ENCODE measurements at regions not wholly inside any gene's neighbourhood (a gene's known extent, or its start where the extent isn't known, plus 50 kb on each side); places are given as distances from the start of the nearest gene placed in this dataset.

GRCh38 chr6:90925726-90926125 lies 338.9 kb upstream of the MAP3K7 start:
- no peak for DNase-seq

DNA sequence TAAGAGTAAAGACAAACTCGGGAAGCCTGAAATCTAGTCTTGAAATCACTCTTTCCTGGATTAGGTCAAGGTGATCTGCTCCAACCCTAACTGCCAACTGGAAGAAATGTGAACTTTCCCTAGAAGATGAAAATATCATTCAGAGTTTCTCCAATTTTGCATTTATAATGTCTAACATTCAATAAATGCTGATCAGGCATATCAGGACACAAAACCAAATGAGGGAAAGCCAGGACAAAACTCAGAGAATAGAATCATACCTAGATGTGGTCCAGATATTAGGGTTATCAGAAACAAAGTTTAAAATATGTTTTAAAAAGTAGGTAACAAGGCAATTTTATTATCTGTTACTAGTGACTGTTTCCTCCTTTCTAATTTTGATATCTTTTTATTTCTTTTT lies 335.5 kb upstream of the MAP3K7 start:
- DNase-seq = no peak

DNA sequence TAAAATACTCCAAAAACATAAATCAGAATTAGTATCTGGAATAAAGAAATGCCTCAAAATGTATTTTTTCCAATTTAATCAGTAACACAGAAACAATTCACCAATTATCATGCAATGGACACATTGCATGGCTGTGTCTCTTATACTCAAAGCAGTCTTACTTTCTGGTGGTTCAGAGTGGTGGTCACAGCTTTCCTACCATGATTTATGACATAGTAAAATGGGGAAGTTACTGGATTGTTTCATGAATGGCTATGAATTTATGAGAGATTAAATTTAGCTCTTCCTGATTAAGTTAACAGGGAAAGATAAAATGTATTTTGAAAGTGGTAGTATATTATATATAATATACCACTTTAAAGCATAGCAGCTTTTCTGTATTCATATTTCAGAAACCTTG lies 331.5 kb upstream of the MAP3K7 start:
- DNase-seq = no peak

DNA sequence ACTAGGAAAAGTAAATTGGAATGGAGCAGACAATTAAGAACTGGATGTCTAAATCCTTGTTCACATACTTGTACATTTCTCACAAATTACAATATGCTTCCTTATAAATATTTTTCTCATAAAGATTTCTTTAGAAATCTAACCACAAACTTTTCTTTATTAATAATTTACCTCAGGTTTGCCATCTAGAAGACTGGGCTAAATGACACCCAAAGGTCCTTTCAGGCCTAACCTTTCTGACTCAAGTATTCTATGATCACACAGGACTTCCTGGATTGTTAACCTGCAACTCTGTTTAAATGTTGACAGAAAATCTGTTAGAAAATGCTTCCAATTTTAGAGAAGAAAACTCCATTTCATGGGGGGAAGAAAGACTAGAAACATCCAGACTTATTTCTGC lies 330.5 kb upstream of the MAP3K7 start:
- no peak for DNase-seq

- no peak for DNase-seq
Observed at GRCh38 chr6:90916968-90917367, 330.1 kb upstream of the MAP3K7 start.

- no peak for DNase-seq
Observed at GRCh38 chr6:90915224-90915915, 328.5 kb upstream of the MAP3K7 start.

DNA sequence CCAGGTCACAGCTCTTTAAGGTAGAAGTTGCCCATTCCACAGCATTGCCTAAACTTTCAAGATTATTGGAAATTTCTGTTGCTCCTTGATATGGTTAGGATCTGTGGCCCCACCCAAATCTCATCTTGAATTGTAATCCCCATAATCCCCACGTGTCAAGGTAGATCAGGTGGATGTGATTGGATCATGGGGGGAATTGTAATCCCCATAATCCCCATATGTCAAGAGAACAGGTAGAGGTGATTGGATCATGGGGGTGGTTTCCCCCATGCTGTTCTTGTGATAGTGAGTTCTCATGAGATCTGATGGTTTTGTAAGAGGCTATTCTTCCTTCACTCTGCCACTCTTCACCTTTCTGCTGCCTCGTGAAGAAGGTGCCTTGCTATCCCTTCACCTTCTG lies 327.4 kb upstream of the MAP3K7 start:
- no peak for DNase-seq

DNA sequence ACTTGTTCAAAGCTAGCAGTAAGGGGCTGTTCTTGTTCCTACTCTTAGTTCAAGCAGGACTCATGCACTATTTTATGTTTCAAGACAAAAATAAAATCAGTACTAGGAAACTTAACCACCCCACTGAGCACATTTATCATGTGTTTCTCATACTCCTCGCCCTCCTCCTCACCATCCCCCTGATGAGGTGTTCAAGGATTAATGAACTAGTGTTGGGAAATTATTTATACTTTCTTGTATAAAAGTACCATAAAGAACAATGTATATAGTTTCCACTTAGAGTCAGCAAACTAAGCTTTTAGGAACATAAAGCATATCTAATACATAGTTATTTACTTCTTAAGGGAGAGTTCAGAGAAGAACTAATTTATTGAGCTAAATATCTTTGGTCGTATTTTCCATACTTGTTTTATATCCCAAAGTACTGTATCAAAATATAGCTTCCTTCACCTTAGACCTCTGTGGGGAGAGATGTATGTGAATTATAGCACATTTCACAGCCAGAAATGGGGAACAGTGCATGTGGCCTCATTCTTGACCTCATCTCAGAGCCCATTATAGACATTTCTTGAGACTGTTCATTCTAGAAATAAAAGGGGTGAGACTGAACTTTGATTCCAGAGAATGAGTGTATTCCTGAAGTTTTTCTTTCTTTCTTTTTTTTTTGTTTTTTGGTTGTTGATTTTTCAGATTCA lies 326.5 kb upstream of the MAP3K7 start:
- DNase-seq = no peak

- DNase-seq = no peak
Observed at GRCh38 chr6:90911642-90912041, 324.8 kb upstream of the MAP3K7 start.

DNA sequence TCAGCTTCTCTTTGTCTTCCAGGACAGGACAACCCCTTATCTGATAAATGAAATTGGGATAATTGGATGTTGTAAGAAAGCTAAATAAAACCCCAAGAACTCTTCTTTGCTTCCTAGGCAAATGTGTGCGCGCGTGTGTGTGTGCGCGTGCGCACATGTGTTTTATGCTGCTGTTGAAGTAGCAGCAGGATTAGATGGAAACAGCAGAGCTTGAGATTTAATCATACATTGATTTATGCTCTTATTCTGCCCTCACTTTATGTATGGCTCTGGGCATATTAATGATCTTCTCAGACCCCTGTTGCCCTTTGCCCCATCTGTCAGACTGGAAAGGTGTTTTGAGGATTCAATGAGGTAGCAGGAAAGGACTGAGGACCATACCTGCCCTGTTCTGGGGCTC lies 324.0 kb upstream of the MAP3K7 start:
- no peak for DNase-seq

DNA sequence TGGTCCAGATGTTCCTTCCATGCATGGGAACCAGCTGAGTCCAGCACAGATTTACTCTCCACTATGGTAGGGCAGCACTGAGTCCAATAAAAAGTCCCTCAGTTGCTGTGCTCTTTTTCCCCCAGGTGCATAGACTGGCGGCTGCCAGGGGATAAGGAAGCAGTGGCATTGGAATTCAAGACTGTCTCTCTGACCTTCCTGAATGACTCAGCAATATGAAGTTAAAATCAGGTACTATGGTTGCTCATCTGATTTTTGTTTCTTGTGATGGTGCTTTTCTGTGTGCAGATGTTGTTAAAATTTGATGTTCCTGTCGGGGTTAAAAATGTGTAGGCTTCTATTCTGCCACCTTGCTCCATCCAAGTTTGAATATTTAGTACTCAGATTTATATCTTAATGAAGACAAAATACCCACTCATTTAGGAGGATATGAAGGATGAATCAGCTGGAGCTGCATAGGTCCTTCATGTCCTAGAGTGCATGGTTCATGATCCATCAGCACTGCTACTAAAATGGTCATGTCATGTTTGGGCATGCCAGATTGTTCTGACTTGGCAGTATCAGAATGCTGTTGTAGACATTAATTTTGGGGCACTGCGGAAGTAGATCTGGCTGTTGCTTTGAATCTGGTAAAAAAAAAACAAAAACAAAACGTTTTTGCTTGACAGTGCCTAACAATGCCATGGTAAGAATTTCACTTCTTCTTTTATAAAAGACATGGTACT lies 321.2 kb upstream of the MAP3K7 start:
- DNase-seq = no peak

GRCh38 chr6:90905351-90905750 lies 318.5 kb upstream of the MAP3K7 start:
- DNase-seq = no peak

- DNase-seq = no peak
Observed at GRCh38 chr6:90900034-90900433, 313.2 kb upstream of the MAP3K7 start.

DNA sequence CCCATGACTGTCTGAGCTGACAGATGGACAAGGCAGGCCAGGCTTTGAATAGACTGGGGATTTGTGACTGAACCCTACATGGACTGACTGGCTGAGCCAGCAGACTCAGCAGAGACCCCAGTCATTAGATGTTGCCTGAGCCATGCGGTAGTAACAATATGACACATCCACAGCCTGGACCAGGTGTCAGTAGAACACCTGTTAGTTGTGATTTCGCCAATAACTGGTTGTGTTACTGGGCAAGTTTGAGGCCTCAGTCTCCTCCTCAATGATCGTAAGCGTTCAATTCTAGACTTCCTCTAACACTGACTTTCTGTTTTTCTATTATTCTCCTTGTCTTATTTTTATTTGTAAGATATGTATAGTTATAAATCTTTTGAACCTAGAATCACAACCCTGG lies 311.9 kb upstream of the MAP3K7 start:
- DNase-seq = no peak

DNA sequence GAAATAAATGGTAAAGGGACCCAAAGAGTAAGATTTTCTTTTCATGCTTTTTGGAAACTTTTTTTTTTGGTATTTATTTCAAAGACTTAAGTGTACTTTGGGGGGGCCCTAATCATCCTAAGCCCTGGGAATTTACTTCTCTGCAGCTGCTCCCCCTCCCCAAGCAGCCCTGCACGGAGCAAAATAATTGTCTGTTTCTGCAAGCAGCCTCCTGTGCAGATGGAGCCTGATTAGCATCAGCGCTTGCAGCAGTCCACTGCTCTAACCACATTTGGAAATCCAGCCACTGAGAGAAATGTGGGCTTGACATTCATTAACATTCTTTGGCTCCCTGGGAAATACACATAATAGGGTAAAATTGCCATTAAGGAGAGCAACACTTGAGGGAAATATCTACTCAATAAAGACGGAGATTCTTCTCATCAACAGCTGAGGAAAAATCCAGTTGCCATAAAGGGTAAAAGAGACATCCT lies 309.2 kb upstream of the MAP3K7 start:
- no peak for DNase-seq

DNA sequence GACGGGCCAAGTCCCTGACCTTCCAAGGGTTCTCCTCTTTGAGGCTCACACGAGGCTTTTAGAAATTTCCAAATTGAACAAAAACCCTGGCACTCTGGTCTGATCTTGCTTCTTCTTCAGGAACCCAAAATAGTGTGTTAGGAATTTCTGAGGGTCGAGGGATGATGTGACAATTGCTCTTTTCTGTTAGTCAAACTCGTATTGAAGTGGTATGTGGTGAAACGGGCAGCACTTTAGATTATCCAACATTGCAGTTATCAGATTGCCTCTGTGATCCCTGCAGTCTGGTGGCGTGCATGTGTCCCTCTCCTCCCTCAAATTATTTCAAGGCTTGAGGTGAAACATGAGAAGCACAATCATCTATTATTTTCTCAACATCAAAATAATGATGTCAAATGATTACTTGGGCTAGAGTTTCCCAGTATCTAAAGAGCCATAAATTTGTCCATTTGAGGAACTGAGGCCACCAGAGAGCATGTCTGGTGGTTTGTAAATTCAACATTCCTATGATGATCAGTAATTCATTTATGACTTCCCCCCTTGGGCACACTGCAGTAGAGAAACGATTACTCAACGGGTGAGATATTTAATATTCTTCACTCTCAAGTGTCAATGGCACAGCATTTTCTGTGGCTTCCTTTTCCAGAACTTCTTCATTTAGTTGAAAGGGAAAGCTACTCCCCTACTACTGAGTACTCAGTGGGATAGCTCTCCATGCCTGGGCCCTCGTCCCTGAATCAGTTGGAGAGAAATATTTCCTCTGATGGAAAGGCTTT lies 308.6 kb upstream of the MAP3K7 start:
- DNase-seq = no peak

DNA sequence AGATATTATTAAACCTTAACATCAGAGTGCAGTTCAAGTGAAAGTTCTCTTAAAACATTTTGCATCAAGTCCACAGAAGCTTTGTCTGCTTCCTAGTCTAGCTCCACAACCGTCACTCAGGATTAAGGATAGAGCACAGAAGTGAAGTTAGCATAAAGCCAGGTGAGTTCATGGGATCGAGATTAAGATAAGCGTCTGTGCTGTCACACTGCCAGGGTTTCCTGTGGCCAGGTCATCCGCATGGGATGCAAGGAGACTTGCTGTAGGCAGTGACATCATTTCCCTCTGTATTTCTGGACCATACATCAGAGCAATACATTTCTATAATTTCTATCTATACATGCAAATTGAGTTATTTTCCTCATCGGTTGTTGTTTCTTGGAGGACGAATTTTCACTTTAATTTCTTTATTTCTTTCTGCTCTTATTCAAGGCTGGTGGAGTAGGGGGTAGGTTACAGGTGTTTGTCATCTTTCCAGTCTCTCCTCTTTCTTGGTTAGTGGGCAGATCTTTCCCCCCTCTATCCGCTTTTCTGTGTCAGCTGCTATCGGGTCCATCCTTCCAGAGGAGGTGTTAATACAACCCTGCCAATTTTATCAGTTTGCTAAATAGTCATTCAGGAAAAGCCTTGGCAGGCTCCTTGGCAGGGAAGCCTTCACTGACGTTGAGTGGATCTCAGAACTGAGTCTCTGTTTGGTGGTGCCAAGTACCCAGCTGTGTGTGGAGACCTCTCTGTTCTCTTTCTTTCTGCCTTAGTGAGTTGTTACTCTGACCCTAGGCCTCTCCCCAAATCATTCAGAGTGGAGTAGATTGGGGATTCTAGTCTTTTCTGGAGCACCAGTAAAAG lies 307.6 kb upstream of the MAP3K7 start:
- no peak for DNase-seq

- no peak for DNase-seq
Observed at GRCh38 chr6:90893400-90893799, 306.5 kb upstream of the MAP3K7 start.

- no peak for DNase-seq
Observed at GRCh38 chr6:90892271-90892670, 305.4 kb upstream of the MAP3K7 start.

DNA sequence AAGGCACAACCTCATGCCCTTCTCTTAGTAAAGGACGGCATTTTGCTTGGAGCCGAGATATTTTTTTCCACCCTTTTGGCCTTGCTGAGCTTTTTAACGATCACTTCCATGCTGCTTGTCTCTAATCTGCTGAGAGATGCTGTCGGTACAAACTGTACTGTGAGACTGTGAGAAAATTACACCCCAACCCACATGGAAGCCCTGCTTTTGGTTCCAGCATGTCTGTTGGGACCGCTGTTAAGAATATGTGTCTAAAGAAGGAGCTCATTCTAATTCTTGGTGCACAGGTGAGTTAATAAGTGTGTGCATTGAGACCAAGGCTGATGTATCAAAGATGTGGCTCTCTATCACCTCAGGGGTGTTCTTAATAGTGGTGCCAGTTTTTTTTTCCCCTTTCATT lies 304.5 kb upstream of the MAP3K7 start:
- DNase-seq = no peak

DNA sequence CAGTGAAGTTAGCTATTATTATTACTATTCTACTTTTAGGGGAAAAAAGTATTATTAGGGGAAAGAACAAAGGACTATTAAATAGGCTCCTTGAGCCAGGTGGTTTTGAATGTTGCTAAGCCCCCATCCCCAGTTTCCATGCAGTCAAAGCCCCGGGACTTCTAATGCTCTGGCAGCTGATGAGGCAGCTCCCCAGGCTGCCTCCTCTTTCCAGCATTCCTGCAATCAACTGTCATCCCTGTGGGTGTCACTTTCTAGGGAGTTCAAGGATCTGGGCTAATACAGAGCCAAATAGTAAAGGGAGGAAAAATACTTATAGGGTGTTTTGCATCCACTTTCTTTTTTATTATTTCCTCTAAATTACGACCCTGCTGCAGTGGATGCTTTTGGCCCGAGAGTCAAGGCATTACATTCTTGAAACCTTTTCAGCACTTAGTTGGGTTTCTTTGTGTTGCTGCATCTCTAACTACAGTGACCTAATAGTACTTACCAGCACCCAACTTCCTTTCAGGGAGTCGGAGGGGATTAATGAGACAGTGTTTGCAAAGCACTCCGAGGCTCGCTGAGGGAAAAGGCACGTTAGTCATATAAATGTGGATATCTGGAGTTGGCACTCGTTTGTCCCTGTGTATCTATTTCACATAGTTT lies 303.9 kb upstream of the MAP3K7 start:
- no peak for DNase-seq

- no peak for DNase-seq
Observed at GRCh38 chr6:90887764-90888163, 300.9 kb upstream of the MAP3K7 start.
